Inflammatory macrophage (primary cell): ENCODE measurements at regions not wholly inside any gene's neighbourhood (a gene's known extent, or its start where the extent isn't known, plus 50 kb on each side); places are given as distances from the start of the nearest gene placed in this dataset.
"Not testable (repeated sequence)": the region's sequence is repeated elsewhere in the genome, so short reads cannot be mapped to it uniquely, and the experiment has no call there.

Source experiments
- DNase-seq, 2 donors: peaks; one replicate each; pipeline ENCODE4 v3.0.0-alpha.2; 2020 to 2022

GRCh38 chr7:56218510-56218909 is 102.3 kb upstream of the NUPR2 start:
- no peak for DNase-seq

GRCh38 chr7:56213574-56213973 is 97.4 kb upstream of the NUPR2 start:
- DNase-seq: no peak

- DNase-seq: no peak
Observed at GRCh38 chr7:56206420-56206819, 90.2 kb upstream of the NUPR2 start.

GRCh38 chr7:56199639-56200038 is 83.4 kb upstream of the NUPR2 start:
- no peak for DNase-seq

- not testable (repeated sequence) for DNase-seq
Observed at GRCh38 chr7:56196195-56196594, 80.0 kb upstream of the NUPR2 start.

GRCh38 chr7:56188823-56189346 is 72.7 kb upstream of the NUPR2 start:
- no peak for DNase-seq

GRCh38 chr7:56188376-56188775 is 72.2 kb upstream of the NUPR2 start:
- no peak for DNase-seq

GRCh38 chr7:56181010-56181409 is 64.8 kb upstream of the NUPR2 start:
- no peak for DNase-seq

GRCh38 chr7:56175771-56176170 is 59.6 kb upstream of the NUPR2 start:
- DNase-seq: peak in 1 of 2 donors; percentile 2

GRCh38 chr7:56174875-56175760 is 58.9 kb upstream of the NUPR2 start:
- DNase-seq: no peak

- DNase-seq: no peak
Observed at GRCh38 chr7:56174346-56174874, 58.2 kb upstream of the NUPR2 start.
